PC-9 (cell line): ENCODE measurements at regions not wholly inside any gene's neighbourhood (a gene's known extent, or its start where the extent isn't known, plus 50 kb on each side); places are given as distances from the start of the nearest gene placed in this dataset.

Source experiments
- BruUV-seq: library from RNA; stranded (reverse); fragments of 400-500 nt; replicated peaks from 2 replicates; lab custom pipeline; 2021; lab: Mats Ljungman, UMichigan
- CTCF ChIA-PET: fragments of 300-600 bp; sonication (Branson Sonifier 250); formaldehyde crosslinking; loops from one replicate; lab custom pipeline; 2022; ENCODE audit warnings: antibody characterized with exemption; lab: Charles Lee
- POLR2A ChIA-PET: fragments of 300-600 bp; sonication (Branson Sonifier 250); formaldehyde crosslinking; loops from one replicate; lab custom pipeline; 2022; ENCODE audit warnings: antibody characterized with exemption; ENCODE audit not compliant: unreplicated experiment; lab: Charles Lee
- DNase-seq, 2 experiments: peaks; one replicate each; pipeline versions ENCODE4 v3.0.0 to v3.0.0-alpha.2; 2015 to 2022; ENCODE audit warnings: mixed read lengths in 1 of 2
- H2AFZ ChIP-seq: fragments of 200-600 bp; sonication (generic); 2 replicates; pipeline ENCODE4 v1.8.1; 2017; ENCODE audit warnings: antibody characterized with exemption
- H3F3A ChIP-seq: fragments of 200-600 bp; sonication (generic); 2 replicates; pipeline ENCODE4 v1.8.1; 2017; ENCODE audit warnings: antibody characterized with exemption, mild to moderate bottlenecking, low read depth; ENCODE audit not compliant: insufficient read depth
- H3K27ac ChIP-seq: fragments of 200-600 bp; sonication (generic); 2 replicates; pipeline ENCODE4 v1.6.1; 2016; ENCODE audit warnings: mixed run types
- H3K27me3 ChIP-seq: fragments of 200-600 bp; sonication (generic); 2 replicates; pipeline ENCODE4 v1.6.1; 2016; ENCODE audit warnings: low read depth, mixed run types; ENCODE audit not compliant: insufficient read depth
- H3K36me3 ChIP-seq: fragments of 200-600 bp; sonication (generic); 2 replicates; pipeline ENCODE4 v1.6.1; 2016; ENCODE audit warnings: low read depth, mixed run types
- H3K4me1 ChIP-seq: fragments of 200-600 bp; sonication (generic); replicated peaks from 2 replicates; pipeline ENCODE4 v1.6.1; 2016; ENCODE audit warnings: mixed run types; ENCODE audit not compliant: insufficient read depth
- H3K4me2 ChIP-seq: fragments of 200-600 bp; sonication (generic); 2 replicates; pipeline ENCODE4 v1.6.1; 2017; ENCODE audit warnings: mixed run types
- H3K4me3 ChIP-seq: fragments of 200-600 bp; sonication (generic); 2 replicates; pipeline ENCODE4 v1.6.1; 2016; ENCODE audit warnings: mixed run types
- H3K79me2 ChIP-seq: fragments of 200-600 bp; sonication (generic); 2 replicates; pipeline ENCODE4 v1.6.1; 2017; ENCODE audit warnings: low read depth, mixed run types
- H3K9me2 ChIP-seq: fragments of 200-600 bp; sonication (generic); 2 replicates; pipeline ENCODE4 v1.8.1; 2017; ENCODE audit warnings: mild to moderate bottlenecking; ENCODE audit not compliant: insufficient read depth
- H3K9me3 ChIP-seq: fragments of 200-600 bp; sonication (generic); 2 replicates; pipeline ENCODE4 v1.8.1; 2016; ENCODE audit warnings: low read depth; ENCODE audit not compliant: insufficient read depth
- H4K20me1 ChIP-seq: fragments of 200-600 bp; sonication (generic); 2 replicates; pipeline ENCODE4 v1.8.1; 2017; ENCODE audit not compliant: insufficient read depth
- EZH2 ChIP-seq: fragments of 200-600 bp; sonication (generic); IDR thresholded peaks from 2 replicates; pipeline ENCODE4 v1.8.0; 2017; ENCODE audit warnings: antibody characterized with exemption, low read depth
- intact Hi-C: fragments of 100-400 bp; cut with micrococcal nuclease; formaldehyde crosslinking; loops from one replicate; pipeline ENCODE4 v1.10.0; 2022; ENCODE audit not compliant: unreplicated experiment
- TF ChIP-seq, protein P1 (sequence below): fragments of 200-600 bp; sonication (generic); conservative IDR thresholded peaks from 2 replicates; pipeline ENCODE4 v1.6.1; 2017; ENCODE audit warnings: mixed run types, antibody characterized with exemption, mild to moderate bottlenecking, moderate library complexity

DNA sequence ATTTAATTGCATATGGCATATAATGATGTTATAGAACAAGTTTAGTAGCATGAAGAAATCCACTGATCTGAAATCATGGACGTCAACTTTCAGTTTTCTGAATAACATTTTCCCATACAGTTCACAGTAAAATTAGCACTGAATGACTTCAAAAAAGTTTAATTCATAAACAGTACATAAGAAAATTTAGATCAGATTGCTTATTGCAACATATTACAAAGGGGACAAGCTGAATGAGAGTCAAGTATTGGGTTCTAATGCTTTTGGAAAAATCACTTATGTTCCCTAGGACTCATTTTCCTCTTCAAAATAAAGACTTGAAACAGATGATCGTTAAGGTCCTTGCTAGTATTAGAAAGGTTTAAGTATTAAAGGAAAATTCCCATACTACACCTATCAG lies 898.3 kb upstream of the INTU start:
- Histone ChIP-seq H3K9me3 (no peaks in the 10 kb centered on the region), H3K27me3 (no peaks in the 10 kb centered on the region), H3F3A (no peaks in the 10 kb centered on the region), H3K4me1 (no peaks in the 10 kb centered on the region), H3K4me3 (no peak overlapping the region), H3K27ac (no peak overlapping the region), H2AFZ (no peak overlapping the region), H3K79me2 (no peaks in the 10 kb centered on the region), H3K36me3 (no peaks in the 10 kb centered on the region), H3K9me2 (no peaks in the 10 kb centered on the region), H4K20me1 (no peaks in the 10 kb centered on the region), H3K4me2 (no peak overlapping the region)
- no peak for DNase-seq
- POLR2A ChIA-PET: no interaction called here
- CTCF ChIA-PET: no interaction called here
- TF ChIP-seq EZH2: no peak
- TF ChIP-seq, protein P1, sequence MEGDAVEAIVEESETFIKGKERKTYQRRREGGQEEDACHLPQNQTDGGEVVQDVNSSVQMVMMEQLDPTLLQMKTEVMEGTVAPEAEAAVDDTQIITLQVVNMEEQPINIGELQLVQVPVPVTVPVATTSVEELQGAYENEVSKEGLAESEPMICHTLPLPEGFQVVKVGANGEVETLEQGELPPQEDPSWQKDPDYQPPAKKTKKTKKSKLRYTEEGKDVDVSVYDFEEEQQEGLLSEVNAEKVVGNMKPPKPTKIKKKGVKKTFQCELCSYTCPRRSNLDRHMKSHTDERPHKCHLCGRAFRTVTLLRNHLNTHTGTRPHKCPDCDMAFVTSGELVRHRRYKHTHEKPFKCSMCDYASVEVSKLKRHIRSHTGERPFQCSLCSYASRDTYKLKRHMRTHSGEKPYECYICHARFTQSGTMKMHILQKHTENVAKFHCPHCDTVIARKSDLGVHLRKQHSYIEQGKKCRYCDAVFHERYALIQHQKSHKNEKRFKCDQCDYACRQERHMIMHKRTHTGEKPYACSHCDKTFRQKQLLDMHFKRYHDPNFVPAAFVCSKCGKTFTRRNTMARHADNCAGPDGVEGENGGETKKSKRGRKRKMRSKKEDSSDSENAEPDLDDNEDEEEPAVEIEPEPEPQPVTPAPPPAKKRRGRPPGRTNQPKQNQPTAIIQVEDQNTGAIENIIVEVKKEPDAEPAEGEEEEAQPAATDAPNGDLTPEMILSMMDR: no peak
- intact Hi-C loops: no loop called here
- no TSS peak for BruUV-seq

DNA sequence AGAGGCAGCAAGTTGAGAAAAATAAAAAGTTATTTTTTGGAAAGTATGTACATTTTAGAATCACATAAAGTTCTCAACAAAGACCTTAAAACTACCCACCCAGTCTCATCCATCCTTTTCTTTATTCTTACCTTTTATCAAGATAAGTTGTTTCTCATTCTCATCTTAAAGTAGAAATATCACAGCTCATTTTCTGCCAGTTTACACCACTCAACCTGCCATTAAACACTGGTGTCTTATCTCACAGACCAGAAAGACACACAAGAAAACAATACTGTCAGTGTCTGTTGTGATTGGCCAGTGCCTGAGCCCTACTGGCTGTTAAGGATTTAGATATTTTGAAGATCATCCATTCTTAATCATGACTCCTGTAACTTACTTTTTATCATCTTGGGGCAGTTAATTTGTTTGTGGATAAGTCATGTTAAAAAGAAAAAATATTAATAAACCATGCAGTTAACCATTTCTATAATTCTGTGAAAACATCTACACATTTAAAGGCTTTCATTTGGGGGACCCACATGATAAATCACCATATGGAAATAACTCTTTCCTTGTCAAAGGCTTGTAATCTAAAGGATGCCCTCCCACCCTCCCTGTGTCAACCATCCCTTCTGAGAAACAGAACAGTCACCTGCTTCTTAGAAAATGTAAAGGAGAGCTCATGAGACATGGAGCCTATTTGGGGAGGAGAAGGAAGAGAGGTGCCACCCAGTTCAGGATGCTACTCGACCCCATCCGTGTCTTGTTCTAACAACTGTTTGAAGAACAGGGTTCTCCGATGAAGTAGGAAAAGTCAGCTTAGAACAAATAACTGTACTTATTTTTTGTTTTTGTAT lies 897.2 kb upstream of the INTU start:
- no peaks in the 10 kb centered on the region for H3K27me3 ChIP-seq
- ChIA-PET POLR2A (interaction anchor here (0.7 kb wide), 1 partner anchor 39 kb away, joined by 5 read pairs; no protein-coding TSS in a partner anchor), CTCF (no interaction called here)
- H3K27ac ChIP-seq: no peak overlapping the region
- no peak for TF ChIP-seq EZH2
- TF ChIP-seq, protein P1: no peak
- no peaks in the 10 kb centered on the region for H3K9me3 ChIP-seq
- BruUV-seq: no TSS peak
- no peak overlapping the region for H2AFZ ChIP-seq
- no peaks in the 10 kb centered on the region for H3K79me2 ChIP-seq
- no peak for DNase-seq
- no peaks in the 10 kb centered on the region for H3K36me3 ChIP-seq
- no peaks in the 10 kb centered on the region for H3K9me2 ChIP-seq
- no peaks in the 10 kb centered on the region for H3K4me1 ChIP-seq
- intact Hi-C loops: no loop called here
- H3K4me2 ChIP-seq: no peak overlapping the region
- H4K20me1 ChIP-seq: no peaks in the 10 kb centered on the region
- H3F3A ChIP-seq: no peaks in the 10 kb centered on the region
- no peak overlapping the region for H3K4me3 ChIP-seq

DNA sequence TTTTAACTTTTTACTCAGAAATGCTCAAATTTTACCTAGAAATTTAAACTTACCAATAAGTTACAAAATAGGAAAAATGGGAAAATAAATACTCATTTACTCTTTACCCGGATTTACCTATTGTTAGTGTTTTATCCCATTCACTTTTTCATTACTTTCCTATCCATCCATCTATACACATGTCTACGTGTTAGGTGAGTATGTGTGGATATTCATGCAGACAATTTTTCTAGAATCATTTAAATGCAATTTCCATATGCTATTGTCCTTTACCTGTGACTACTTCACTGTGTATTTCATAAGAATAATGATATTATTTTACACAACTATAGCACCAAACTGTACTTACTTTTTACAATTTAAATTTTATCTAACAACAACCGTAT lies 896.6 kb upstream of the INTU start:
- H2AFZ ChIP-seq: no peak overlapping the region
- no peaks in the 10 kb centered on the region for H4K20me1 ChIP-seq
- no peaks in the 10 kb centered on the region for H3K79me2 ChIP-seq
- H3K9me2 ChIP-seq: no peaks in the 10 kb centered on the region
- TF ChIP-seq, protein P1: no peak
- no peak for TF ChIP-seq EZH2
- H3K4me3 ChIP-seq: no peak overlapping the region
- H3K4me1 ChIP-seq: no peaks in the 10 kb centered on the region
- H3F3A ChIP-seq: no peaks in the 10 kb centered on the region
- no TSS peak for BruUV-seq
- no peak overlapping the region for H3K4me2 ChIP-seq
- intact Hi-C loops: no loop called here
- no peaks in the 10 kb centered on the region for H3K36me3 ChIP-seq
- H3K27ac ChIP-seq: no peak overlapping the region
- ChIA-PET POLR2A (interaction anchor here (0.7 kb wide), 1 partner anchor 38 kb away, joined by 5 read pairs; no protein-coding TSS in a partner anchor), CTCF (no interaction called here)
- H3K9me3 ChIP-seq: no peaks in the 10 kb centered on the region
- H3K27me3 ChIP-seq: no peaks in the 10 kb centered on the region
- DNase-seq: no peak
